GM21360 (cell line): ENCODE measurements at regions not wholly inside any gene's neighbourhood (a gene's known extent, or its start where the extent isn't known, plus 50 kb on each side); places are given as distances from the start of the nearest gene placed in this dataset.

Source experiments
- ATAC-seq: cut with Tn5 transposase; IDR thresholded peaks from one replicate; pipeline ENCODE4 v1.9.1; 2021; ENCODE audit warnings: mild to moderate bottlenecking, moderate library complexity; ENCODE audit not compliant: unreplicated experiment

- ATAC-seq: no peak
Measured at GRCh38 chr10:16352146-16352545, 84.7 kb upstream of the PTER start.

GRCh38 chr10:16360001-16360400, 76.8 kb upstream of the PTER start:
- ATAC-seq: no peak

- no peak for ATAC-seq
Measured at GRCh38 chr10:16360425-16360824, 76.4 kb upstream of the PTER start.

GRCh38 chr10:16361086-16361485, 75.7 kb upstream of the PTER start:
- no peak for ATAC-seq

GRCh38 chr10:16363741-16364140, 73.1 kb upstream of the PTER start:
- no peak for ATAC-seq

GRCh38 chr10:16367621-16368292, 69.1 kb upstream of the PTER start:
- ATAC-seq: no peak

GRCh38 chr10:16381083-16381482, 55.7 kb upstream of the PTER start:
- ATAC-seq: no peak

- ATAC-seq: no peak
Measured at GRCh38 chr10:16384021-16384420, 52.8 kb upstream of the PTER start.

- ATAC-seq: no peak
Measured at GRCh38 chr10:16386855-16387254, 50.0 kb upstream of the PTER start.
